K562 (cell line): ENCODE measurements at regions not wholly inside any gene's neighbourhood (a gene's known extent, or its start where the extent isn't known, plus 50 kb on each side); places are given as distances from the start of the nearest gene placed in this dataset.

ENCODE experiments used
- ATAC-seq: fragments of 200-7000 bp; cut with Tn5 transposase; 3 replicates; pipeline ENCODE4 v1.9.1; 2020; ENCODE audit warnings: moderate library complexity
- BruUV-seq: library from RNA; stranded (reverse); fragments of 400-500 nt; replicated peaks from 2 replicates; lab custom pipeline; 2021; lab: Mats Ljungman, UMichigan
- CTCF ChIA-PET: fragments of 300-600 bp; formaldehyde crosslinking; extraction: SDS; loops from one replicate; lab custom pipeline; 2021; ENCODE audit warnings: low intra/inter-chr PET ratio; lab: Yijun Ruan, JAX
- POLR2A ChIA-PET: fragments of 300-600, 350-650 bp; sonication (Branson Sonifier 250); formaldehyde crosslinking; extraction: SDS; loops from one replicate; lab custom pipeline; 2021; ENCODE audit warnings: antibody characterized with exemption, inconsistent platforms; lab: Yijun Ruan, JAX
- DNase-seq, 4 experiments: peaks; one replicate each; pipeline versions ENCODE4 v3.0.0 to v3.0.0-alpha.2; 2011 to 2018; ENCODE audit warnings: low spot score in 3 of 4, mixed read lengths in 3 of 4; ENCODE audit errors: extremely low read depth in 1 of 4
- FAIRE-seq: peaks from 2 replicates; lab custom pipeline; 2011; peaks lifted over from hg19 to GRCh38; lab: Jason Lieb, UNC
- H2AFZ ChIP-seq: 2 replicates; pipeline ENCODE4 v1.6.0; 2011; ENCODE audit warnings: low read depth, low read length, control low read depth, inconsistent platforms
- H3K27ac ChIP-seq: fragments of 200-600 bp; 3 replicates; pipeline ENCODE4 v1.8.0; 2011; ENCODE audit warnings: low read depth, mild to moderate bottlenecking, control low read depth, inconsistent platforms, low read length, moderate library complexity, mixed read lengths; ENCODE audit errors: extremely low read depth
- H3K27me3 ChIP-seq, 2 experiments: fragments of 300-600 bp in 1 of 2; 2 replicates in 1 of 2; 3 replicates in 1 of 2; pipeline versions ENCODE4 v1.6.0 to v1.8.0; 2011; ENCODE audit warnings: inconsistent platforms in 2 of 2, low read length in 2 of 2, mild to moderate bottlenecking in 1 of 2, mixed read lengths in 1 of 2, moderate library complexity in 1 of 2; ENCODE audit not compliant: control insufficient read depth in 2 of 2, insufficient read depth in 2 of 2
- H3K36me3 ChIP-seq: fragments of 300-600 bp; 3 replicates; pipeline ENCODE4 v1.8.0; 2011; ENCODE audit warnings: mild to moderate bottlenecking, low read length, inconsistent platforms; ENCODE audit not compliant: control insufficient read depth, insufficient read depth
- H3K4me1 ChIP-seq, 2 experiments: fragments of 200-600 bp in 1 of 2; replicated peaks in 1 of 2; 2 replicates in 1 of 2; 3 replicates in 1 of 2; pipeline versions ENCODE4 v1.5.1 to v1.8.0; 2011; ENCODE audit warnings: inconsistent platforms in 2 of 2, low read length in 2 of 2, mild to moderate bottlenecking in 1 of 2, mixed read lengths in 1 of 2, moderate library complexity in 1 of 2; ENCODE audit not compliant: control insufficient read depth in 2 of 2, insufficient read depth in 2 of 2
- H3K4me2 ChIP-seq: 2 replicates; pipeline ENCODE4 v1.6.1; 2011; ENCODE audit warnings: low read length, control low read depth, inconsistent platforms, mixed read lengths; ENCODE audit not compliant: insufficient read depth
- H3K4me3 ChIP-seq: fragments of 200-600 bp; sonication (generic), shearing (Covaris generic); 2 replicates; pipeline ENCODE4 v1.5.1; 2016; ENCODE audit warnings: control low read depth, inconsistent platforms
- H3K79me2 ChIP-seq: fragments of 200-600 bp; 3 replicates; pipeline ENCODE4 v1.8.0; 2011; ENCODE audit warnings: low read length, inconsistent platforms; ENCODE audit not compliant: control insufficient read depth, insufficient read depth
- H3K9ac ChIP-seq, 2 experiments: 2 replicates each; pipeline versions ENCODE4 v1.6.0 to v1.6.1; 2011; ENCODE audit warnings: low read depth in 2 of 2, low read length in 2 of 2, control low read depth in 1 of 2, inconsistent platforms in 1 of 2, mild to moderate bottlenecking in 1 of 2, mixed read lengths in 1 of 2; ENCODE audit not compliant: insufficient read depth in 1 of 2
- H3K9me1 ChIP-seq: one replicate; pipeline ENCODE4 v1.6.0; 2011; ENCODE audit warnings: inconsistent platforms, mild to moderate bottlenecking, low read length, moderate library complexity; ENCODE audit not compliant: control insufficient read depth, insufficient read depth
- H3K9me3 ChIP-seq: replicated peaks from 2 replicates; pipeline ENCODE4 v1.5.1; 2011; ENCODE audit warnings: low read depth, low read length, inconsistent platforms; ENCODE audit not compliant: control insufficient read depth, insufficient read depth
- H4K20me1 ChIP-seq: replicated peaks from 2 replicates; pipeline ENCODE4 v1.6.1; 2011; ENCODE audit warnings: low read length, inconsistent platforms, mixed read lengths; ENCODE audit not compliant: control insufficient read depth, insufficient read depth
- HLTF ChIP-seq: fragments of 450-650 bp; IDR thresholded peaks from 2 replicates; pipeline ENCODE4 v1.6.1; 2016
- HOMEZ ChIP-seq: fragments of 250-450 bp; sonication (Bioruptor Pico); IDR thresholded peaks from 2 replicates; pipeline ENCODE4 v1.4.0; 2020; ENCODE audit warnings: mild to moderate bottlenecking, moderate library complexity
- KDM1A ChIP-seq, 2 experiments: fragments of 450-650 bp; IDR thresholded peaks; 2 replicates each; pipeline ENCODE4 v1.6.1; 2016; ENCODE audit warnings: mild to moderate bottlenecking in 2 of 2
- NCOA2 ChIP-seq, 2 experiments: fragments of 450-650 bp; IDR thresholded peaks; 2 replicates each; pipeline ENCODE4 v1.6.1; 2018; ENCODE audit warnings: mild to moderate bottlenecking in 2 of 2, moderate library complexity in 1 of 2; ENCODE audit not compliant: partially characterized antibody in 2 of 2
- NFE2L1 ChIP-seq: fragments of 450-650 bp; IDR thresholded peaks from 2 replicates; pipeline ENCODE4 v1.6.1; 2016; ENCODE audit warnings: missing genetic modification characterization, low read depth, mild to moderate bottlenecking, missing compliant biosample characterization, moderate library complexity, borderline replicate concordance
- STAT5B ChIP-seq: fragments of 250-450 bp; sonication (Bioruptor Pico); IDR thresholded peaks from 2 replicates; pipeline ENCODE4 v1.8.0; 2021; ENCODE audit warnings: mild to moderate bottlenecking, inconsistent platforms
- THAP12 ChIP-seq: fragments of 250-450 bp; sonication (Bioruptor Pico); IDR thresholded peaks from 2 replicates; pipeline ENCODE4 v1.9.0; 2021; ENCODE audit warnings: mild to moderate bottlenecking, inconsistent platforms
- ZFPM2 ChIP-seq: fragments of 250-450 bp; sonication (Bioruptor Pico); IDR thresholded peaks from 2 replicates; pipeline ENCODE4 v1.5.1; 2022; ENCODE audit warnings: mild to moderate bottlenecking
- ZNF512 ChIP-seq: IDR thresholded peaks from 2 replicates; pipeline ENCODE4 v1.6.1; 2016; ENCODE audit warnings: missing genetic modification characterization, missing compliant biosample characterization
- WGBS: fragments of 100-300 bp; shearing (Covaris generic); methylation state at CpG from one replicate; pipeline ENCODE4 v1.1.6; 2016; ENCODE audit warnings: low coverage, mixed read lengths; ENCODE audit not compliant: insufficient coverage; ENCODE audit errors: missing lambda C conversion rate; 5-methylcytosine and 5-hydroxymethylcytosine counted together
- in situ Hi-C: fragments of 300-500 bp; cut with MboI; formaldehyde crosslinking; loops from 4 replicates; pipeline ENCODE4 v1.15.0; 2018; ENCODE audit warnings: inconsistent platforms, mixed read lengths
- intact Hi-C: fragments of 100-400 bp; cut with micrococcal nuclease; formaldehyde crosslinking; loops from 2 replicates; pipeline ENCODE4 v1.14.2; 2022

- TF ChIP-seq ZNF512 (tag): no peak
- TF ChIP-seq STAT5B (CRISPR knock-in tag): no peak
- TF ChIP-seq HLTF: no peak
- TF ChIP-seq NFE2L1 (tag): no peak
These were observed 2026.1 kb upstream of the TENM3 start (continued) for GRCh38 chr4:180217070-180217469.

GRCh38 chr4:180219080-180219479 lies 2024.1 kb upstream of the TENM3 start:
- Histone ChIP-seq H2AFZ (no peak overlapping the region), H3K27me3 (no peaks in the 10 kb centered on the region), H3K9me1 (no peaks in the 10 kb centered on the region)
- TF ChIP-seq HOMEZ: no peak
- no peak for TF ChIP-seq NCOA2 (IDR thresholded peaks at IDR 0.05; ENCODE audit: partially characterized antibody in 2 of 2)
- no peak for TF ChIP-seq ZFPM2 (CRISPR knock-in tag)
- no peak for TF ChIP-seq THAP12
- no peak for TF ChIP-seq KDM1A (IDR thresholded peaks at IDR 0.05)
- TF ChIP-seq, all 486 proteins: peak for 0
- DNase-seq (no peak), FAIRE-seq (no peak), ATAC-seq (no peak)
- no peaks in the 10 kb centered on the region for H3K79me2 ChIP-seq
- ChIA-PET CTCF (no interaction called here), POLR2A (no interaction called here)
- no peak overlapping the region for H3K4me3 ChIP-seq
- in situ Hi-C loops (no loop called here), intact Hi-C loops (no loop called here)
- no peaks in the 10 kb centered on the region for H3K4me1 ChIP-seq
- H3K9ac ChIP-seq: no peak overlapping the region
- H3K36me3 ChIP-seq: no peaks in the 10 kb centered on the region
- BruUV-seq: no TSS peak
- H3K9me3 ChIP-seq: no peaks in the 10 kb centered on the region
- 0% methylated on average over 3 of the region's 3 CpGs for WGBS
- H3K27ac ChIP-seq: no peak overlapping the region
- H4K20me1 ChIP-seq: no peaks in the 10 kb centered on the region
- no peak overlapping the region for H3K4me2 ChIP-seq
